T-helper 22 cell (primary cell): ENCODE measurements at regions not wholly inside any gene's neighbourhood (a gene's known extent, or its start where the extent isn't known, plus 50 kb on each side); places are given as distances from the start of the nearest gene placed in this dataset.
"Not testable (repeated sequence)": the region's sequence is repeated elsewhere in the genome, so short reads cannot be mapped to it uniquely, and the experiment has no call there.

Experiments
- DNase-seq: peaks from one replicate; pipeline ENCODE4 v3.0.0-alpha.2; 2020; ENCODE audit warnings: low read depth

DNA sequence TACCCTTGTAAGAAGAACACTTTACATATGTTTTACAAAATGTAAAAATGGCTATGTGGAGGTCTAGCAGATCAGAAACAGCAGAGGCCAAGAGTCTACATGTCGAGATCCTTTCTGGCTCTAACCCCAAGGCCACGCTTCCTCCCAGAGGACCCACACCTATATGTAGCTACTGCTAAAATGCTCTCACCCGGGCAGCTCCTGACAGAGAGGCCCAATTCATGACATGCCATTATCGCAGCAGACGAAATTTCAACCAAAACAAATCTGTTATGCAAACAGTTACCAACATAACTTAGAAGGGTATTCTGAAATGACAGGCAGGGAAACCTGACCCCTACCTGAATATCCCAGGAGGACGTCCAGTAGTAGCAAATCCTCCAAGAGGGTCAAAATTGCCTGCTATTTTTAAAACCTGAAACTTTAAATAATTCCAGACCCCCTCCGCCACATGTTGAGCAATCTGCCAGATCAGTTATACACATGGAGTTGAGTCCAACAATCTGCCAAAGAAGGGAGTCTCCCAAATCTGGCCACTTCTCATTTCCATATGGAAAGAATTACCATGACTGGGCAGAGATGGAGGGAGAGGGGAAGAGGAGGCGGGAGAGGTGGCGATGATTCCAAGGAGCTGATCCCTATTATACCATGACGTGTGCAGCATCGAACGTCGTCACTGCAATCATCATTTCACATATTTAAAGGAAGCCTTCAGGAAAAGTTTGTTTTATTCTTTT is 192.9 kb upstream of the TBL1X start:
- DNase-seq: no peak

DNA sequence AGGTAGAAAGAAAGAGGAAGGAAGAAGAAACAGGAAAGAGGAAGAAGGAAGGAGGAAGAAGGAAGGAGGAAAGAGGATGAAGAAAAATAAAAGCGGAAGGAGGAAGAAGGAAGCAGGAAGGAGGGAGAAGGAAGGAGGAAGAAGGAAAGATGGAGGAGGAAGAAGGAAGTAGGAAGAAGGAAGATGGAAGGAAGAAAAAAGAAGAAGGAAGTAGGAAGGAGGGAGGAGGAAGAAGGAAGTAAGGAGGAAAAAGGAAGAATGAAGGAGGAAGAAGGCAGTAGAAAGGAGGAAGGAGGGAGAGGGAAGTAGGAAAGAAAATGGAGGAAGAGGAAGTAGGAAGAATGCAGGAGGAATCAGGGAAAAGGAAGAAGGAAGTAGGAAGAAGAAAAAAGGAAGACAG is 191.1 kb upstream of the TBL1X start:
- DNase-seq: no peak

DNA sequence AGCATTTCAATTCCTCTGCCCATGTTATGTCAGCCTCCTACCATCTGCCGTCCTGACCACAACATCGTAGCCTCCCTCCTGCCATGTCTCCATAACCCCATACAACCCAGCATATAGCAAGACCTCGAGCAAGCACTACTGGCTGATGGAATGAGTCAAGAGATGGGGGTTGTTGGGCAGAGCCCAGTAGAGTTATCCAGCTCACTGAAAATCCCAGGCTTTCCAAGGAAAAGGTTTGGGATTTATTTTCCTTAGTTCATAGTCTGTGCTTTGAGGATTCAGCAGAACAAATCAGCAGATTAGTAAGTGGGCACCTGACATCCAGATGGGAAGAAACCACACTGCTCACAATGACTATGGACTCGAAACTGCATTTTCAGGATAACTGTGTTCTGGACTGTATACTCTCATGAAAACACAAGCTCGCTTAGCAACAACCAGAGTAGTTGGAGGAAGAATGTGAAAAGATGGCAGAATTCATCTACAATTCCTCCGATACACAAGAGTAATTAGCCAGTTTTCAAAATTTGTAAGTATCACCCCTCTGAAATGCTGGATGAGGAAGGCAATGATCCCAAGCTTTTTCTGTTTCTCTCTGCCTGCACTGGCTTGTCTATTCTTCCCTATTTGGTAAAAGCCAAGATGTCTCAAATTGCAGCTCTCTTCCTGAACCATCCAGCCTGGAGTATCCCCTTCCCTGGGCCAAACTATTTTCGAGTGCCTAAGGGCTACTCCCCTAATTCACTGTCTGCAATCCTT is 186.2 kb upstream of the TBL1X start:
- DNase-seq: no peak

DNA sequence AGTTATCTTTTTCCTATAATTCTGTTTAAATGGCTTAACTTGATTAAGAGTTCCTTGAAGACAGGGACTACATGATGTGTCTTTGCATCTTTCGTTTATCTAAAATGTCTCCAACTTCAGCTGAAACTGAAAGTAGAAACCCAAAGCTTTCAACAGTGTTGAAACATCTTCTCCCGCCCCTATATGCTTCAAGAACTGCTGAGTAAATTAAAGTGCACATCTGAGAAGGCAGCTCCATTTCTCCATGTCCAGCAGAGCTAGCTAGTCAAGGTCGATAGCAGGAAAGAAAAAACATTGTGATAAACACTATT is 185.7 kb upstream of the TBL1X start:
- DNase-seq: no peak

DNA sequence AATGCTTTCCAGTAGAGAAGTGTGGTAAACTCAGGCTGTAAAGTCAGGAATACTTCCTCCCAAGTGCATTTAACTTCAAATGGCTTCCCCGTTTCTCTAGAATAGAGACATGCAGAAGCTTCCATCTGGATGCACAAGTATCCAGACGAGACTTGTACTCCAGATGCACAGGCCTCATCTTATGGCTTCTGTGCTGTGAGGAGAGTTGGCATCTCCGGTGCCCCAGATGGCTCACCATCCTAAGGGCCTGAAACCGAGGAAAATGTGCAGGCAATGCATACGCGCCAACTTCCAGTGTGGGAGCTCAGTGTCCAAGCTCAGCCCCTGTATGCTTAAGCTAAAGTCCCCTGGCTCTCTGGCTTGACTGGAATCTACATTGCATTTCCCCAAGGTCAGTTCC is 184.0 kb upstream of the TBL1X start:
- DNase-seq: no peak

DNA sequence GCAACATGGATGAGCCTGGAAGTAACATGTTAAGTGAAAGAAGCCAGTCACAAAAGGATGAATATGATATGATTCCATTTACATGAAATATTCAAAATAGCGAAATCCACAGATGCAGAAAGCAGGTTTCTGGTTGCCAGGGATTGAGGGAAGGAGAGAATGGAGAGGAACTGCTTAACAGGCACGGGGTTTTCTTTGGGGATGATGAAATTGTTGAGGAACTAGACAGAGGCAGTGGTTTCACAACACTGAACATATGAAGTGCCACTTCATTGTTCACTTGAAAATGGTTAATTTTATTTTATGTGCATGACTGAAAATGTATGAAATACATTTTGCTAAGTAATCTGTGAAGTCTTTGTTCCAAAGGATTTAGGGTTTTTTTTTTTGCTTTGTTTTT is 182.5 kb upstream of the TBL1X start:
- no peak for DNase-seq

DNA sequence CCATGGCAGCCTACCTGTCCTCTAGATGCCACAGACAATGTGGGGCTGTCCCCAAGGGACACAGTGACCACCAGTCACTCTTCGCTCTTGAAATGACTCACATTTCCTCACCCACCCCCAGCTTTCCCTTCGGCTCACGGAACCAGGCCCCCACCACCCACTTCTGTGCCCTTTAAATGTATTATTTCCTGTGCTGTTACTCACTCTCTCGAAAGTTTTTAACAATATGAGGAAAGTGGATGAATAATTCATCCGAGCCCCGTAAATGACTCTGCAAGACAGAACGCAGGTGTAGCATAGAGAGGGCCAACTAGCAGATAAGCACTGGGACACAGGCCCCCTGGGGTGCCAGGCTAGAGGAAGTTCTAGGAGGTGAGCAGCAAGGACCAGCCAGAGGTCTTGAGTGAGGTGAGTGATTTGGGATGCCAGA is 179.5 kb upstream of the TBL1X start:
- no peak for DNase-seq

DNA sequence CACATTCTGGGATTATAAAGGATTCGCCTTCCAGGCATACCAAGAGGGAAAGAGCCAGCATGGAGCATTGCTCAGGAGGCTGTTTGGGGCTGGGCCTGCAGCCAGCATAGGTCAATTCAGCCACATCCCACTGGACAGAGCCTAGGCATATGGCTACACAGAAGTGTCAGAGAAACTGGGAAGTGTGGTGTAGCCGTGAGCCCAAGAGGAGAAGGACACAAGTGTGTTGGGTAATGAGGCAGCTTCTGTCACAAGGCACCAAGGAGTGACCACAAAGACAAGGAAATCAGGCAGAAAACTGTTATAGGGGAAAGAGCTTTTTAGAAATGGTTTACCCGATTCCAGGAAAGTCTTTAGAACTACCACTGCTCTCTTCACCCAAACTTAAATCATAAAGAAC is 178.6 kb upstream of the TBL1X start:
- DNase-seq: no peak

DNA sequence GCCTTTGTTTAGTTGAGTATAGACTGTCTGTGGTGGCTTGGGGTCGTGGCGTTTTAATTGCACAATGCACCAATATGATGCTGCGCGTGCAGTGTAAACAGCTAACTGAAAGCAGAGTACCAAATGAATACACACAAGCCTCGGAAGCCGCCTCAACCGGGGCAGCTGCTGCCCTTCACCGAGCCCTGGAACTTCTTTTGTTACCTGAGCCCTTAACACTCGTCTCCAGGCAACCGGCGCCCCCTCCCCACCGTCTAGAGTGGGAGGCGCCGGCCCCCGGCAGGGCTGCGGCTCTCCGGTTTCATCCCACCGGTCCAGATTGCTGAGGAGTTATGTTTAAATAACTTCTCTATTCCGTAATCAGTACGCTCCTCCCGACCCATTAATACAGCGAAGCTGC is 173.2 kb upstream of the TBL1X start:
- no peak for DNase-seq

DNA sequence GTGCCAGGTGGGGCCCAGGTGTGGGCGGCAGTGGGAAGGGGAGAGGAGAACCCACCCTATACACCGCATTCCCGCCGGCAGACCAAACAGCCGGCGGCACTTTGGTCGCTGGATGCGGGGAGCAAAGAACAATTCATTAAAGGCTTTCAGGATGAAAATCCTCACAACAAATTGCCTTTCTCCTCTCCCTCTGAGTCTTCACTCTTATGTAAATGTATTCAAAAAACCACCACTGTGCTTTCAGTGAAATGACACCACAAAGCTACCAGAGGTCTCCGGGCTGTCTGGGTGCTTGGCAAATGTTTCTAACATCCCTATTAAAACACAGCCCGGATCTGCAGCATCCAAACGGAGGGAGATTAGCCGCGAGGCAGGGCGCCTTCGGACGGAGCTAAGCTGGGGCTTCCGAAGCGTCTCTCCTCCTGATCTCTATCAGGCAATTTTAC is 171.8 kb upstream of the TBL1X start:
- DNase-seq: no peak

DNA sequence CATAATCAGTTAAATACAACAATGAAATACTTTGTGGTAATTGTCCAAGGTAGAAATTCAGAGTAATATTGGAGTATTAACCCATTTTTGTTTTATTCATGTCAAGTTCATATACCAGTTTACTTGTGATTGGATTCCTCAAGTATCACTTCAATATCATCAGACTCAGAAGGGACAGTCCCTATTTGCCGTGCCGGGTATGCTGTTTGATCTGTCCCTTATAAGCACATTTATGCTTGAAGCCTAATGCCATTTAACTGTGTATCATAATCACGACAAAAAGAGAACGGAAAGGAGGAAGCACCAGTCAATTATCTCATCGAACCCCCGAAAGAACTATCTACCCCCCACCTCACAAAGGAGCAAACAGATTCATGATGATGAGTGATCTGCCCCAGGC is 171.0 kb upstream of the TBL1X start:
- no peak for DNase-seq

DNA sequence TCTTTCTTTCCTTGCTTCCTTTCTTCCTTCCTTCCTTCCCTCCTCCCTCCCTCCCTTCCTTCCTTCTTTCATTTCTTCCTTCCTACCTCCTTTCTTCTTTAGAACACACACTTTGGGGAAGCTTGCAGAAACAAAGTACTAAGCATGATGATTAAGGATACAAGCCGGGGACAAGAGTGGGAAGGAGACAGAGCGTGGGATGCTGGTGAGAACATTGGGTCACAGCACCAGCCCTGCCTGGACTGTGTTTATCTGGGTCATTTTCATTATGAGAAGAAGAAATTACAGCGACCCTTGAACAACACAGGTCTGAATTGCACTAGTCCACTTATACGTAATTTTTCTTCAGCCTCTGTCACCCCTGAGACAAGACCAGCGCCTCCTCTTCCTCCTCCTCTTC is 169.3 kb upstream of the TBL1X start:
- no peak for DNase-seq

DNA sequence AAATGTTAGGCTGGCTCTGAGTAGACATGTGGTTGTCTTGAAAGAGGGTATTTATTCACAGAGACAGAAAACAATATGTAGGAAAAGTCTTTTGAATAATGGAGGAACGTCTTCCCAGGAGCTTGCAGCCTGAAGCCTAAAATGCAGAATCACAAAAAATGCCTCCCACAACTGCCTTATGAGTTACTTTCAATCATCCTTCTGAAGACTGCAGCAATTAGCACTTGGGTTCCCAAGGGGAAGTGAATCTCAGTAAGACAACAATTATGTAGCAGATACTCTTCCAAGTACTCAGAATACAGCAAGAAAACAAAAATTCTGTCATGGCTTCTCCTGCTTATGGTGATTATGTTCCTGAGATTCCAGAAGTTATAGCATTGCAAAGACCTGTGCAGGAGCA is 166.6 kb upstream of the TBL1X start:
- no peak for DNase-seq

DNA sequence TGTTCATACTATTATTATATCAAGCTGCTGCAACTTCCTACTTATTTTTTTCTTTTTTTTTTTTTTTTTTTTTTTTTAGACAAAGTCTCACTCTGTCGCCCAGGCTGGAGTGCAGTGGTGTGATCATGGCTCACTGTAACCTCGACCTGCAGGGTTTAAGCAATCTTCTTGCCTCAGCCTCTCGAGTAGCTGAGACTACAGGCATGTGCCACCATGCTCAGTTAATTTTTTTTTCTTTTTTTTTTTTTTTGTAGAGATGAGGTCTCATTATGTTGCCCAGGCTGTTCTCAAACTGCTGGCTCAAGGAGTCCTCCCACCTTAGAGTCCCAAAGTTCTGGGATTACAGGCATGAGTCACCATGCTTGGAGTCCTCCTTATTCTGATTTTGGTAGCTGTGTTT is 165.2 kb upstream of the TBL1X start:
- DNase-seq: not testable (repeated sequence)

DNA sequence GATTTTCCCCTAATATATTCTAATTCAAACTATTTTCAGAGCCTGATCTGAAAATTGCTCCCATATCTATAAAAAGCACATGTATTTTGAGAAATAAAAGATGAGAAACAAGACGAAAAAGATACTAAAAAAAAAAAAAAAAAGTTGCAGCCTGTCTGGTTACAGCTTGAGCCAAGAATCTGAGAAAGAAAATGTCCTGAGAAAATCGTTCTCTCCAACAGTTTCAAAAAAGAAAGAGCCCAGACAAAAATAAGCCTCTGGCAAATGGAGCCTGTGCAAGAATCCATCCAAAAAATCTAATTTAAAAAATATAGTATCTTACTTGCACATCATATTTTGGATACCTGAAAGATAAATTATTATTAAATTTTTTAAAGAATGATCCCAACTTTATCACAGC is 163.0 kb upstream of the TBL1X start:
- DNase-seq: no peak

DNA sequence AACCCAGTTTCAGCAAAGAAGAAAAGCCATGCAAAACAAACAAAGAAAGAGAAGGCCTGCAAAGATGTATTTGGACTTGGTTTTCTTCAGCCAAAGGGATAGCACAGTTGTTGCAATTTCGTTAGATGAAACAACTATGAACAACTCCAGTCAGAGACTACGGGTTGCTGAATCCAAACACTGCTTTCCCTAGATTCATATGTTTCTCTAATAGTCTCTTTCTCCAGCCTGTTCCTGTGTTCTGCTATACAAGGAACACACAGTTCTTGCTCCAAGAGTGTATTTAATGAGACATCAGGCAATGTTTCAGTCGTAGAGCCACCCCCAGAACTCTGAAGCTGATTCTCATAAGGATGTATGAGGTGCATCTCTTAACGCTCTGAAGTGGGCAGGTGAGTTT is 162.5 kb upstream of the TBL1X start:
- DNase-seq: no peak

DNA sequence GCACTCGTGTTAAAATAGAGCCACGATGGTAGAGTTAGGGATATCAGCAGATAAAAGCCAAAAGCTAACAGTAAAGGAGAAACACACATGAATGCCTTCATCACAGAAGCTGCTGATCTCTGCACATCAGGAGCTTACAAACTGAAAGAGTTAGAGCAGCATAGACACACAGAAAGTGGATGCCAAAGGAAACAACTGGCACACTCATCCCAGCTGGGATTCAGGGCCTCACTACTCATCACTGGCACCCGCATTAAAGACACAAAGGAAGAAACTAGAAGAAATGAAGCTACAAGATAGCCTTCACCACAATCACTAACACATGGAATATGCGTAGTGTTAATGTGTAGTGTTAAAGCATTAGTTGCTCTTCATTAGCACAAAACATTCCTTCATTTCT is 156.4 kb upstream of the TBL1X start:
- DNase-seq: no peak

DNA sequence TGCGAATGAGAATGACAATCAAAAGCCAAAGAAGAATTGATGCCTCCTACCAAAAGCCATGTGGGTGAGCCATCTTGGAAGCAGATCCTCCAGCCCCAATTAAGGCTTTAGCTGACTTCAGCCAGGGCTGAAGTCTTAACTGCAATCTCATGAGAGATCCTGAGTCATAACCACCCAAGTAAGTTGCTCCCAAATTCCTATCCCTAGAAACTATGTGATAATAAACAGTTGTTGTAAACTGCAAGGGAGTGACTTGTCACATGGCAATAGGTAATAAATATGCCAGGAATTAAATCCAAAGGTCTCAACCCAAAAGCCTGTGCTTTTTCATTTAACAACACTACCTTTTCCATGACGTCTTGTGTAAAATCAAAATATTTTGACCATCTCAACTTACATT is 154.2 kb upstream of the TBL1X start:
- no peak for DNase-seq

DNA sequence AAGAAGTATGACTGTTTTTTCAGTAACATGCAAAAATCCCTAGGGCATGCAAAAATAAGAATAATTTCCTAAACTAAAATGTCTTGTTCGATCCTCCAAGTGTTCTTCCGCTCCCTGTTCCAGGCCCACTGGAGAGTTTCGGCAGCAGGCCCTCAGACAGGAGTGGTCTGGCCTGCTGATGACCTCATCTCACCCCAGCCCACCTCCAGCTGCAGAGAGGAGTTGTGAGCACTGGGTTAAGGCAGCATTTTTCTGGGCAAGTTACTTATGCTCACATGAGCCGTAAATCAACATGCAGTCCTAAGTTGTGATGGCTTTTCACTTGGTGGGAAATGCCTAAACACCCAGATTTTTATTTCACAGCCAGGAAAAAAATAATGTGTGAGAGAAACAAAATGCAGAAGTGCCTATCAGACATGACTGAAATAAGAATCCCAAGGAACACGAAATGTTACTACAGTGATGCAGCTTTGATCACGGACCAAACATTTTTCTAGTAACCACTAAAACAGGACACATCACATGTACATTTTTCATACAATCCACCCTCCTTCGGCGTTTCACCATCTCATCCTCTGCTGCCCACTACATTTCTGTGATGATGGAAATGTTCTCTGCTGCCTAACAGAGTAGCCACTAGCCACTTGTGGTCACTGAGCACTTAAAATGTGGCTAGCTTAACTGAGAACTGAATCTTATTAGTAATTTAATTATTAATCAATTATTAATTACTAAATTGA is 153.3 kb upstream of the TBL1X start:
- DNase-seq: no peak

DNA sequence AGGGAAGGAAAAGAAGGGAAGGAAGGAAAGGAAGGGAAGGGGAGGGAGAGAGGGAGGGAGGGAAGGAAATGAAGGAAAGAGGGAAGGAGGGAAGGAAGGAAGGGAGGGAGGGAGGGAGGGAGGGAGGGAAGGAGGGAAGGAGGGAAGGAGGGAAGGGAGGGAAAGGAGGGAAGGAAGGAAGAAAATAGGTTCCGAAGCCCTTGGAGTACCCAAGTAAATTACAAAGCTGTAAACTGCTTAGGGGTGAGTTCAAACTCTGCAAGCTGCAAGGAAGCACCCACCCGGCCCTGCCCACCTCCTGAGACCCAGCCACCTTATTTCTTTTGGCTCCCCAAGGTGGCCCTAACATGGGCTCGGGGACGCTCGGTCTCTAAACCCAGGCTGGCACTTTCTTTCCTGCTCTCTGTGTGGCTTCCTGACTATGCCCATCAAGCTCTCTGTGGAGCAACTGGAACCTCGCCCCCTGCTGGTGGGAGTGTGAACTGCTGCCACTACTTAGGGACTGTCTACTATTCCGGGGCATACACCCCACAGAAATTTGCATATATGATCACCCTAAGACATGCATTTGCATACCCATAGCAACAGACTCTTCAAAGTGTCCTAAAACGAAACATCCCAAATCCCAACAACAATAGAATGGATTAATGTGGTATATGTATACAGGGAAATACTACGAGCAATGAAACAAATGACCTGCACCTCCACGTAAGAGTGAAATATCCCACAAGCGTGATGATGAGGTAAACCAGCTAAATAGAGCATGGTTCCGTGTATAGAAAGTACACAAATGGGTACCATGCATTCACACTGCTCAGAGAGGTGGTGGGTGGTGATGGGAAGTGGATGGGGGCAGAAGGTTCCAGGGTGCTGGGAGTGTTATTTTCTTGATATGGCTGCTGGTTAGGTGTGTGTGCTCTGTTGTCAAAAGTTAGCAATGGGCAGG is 151.7 kb upstream of the TBL1X start:
- DNase-seq: peak; percentile 38

DNA sequence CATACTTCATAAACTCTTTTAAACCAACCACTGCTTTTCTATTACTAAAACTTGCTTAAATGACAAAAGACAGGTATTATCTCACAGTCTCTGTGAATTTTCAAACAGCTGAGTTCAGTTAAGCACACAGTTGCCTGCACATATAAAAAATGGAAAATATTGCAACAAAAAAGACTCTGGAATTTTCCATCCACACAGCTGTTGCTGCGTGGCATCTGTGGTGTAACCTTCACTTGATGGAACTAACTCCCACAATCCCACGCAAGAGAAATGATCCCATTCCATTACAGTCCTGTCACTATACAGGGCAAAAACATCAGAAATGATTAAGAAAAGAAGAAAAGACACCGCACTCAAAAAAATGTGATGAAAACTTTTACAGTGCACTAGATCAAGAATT is 149.8 kb upstream of the TBL1X start:
- DNase-seq: no peak

DNA sequence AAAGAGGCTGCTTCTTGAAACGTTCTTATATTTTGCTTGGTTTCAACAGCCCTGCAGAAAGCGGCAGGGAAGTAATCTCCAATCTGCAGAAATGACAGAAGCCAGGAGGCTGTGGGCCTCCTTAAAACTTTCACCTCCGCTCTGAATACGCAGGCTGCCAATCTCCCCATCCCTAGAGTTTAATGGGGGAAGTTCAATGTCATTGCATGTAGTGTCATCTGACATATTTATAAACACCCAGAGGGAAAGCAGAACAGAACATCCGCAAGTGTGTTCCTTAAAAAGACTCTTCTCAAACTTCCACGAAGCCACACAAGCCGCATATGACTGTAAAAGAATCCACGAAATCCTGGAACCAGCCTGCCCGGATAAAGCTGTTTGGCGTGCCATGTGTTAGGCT is 148.8 kb upstream of the TBL1X start:
- no peak for DNase-seq
